ENCODE measurements at regions not wholly inside any gene's neighbourhood (a gene's known extent, or its start where the extent isn't known, plus 50 kb on each side); places are given as distances from the start of the nearest gene placed in this dataset.

DNA sequence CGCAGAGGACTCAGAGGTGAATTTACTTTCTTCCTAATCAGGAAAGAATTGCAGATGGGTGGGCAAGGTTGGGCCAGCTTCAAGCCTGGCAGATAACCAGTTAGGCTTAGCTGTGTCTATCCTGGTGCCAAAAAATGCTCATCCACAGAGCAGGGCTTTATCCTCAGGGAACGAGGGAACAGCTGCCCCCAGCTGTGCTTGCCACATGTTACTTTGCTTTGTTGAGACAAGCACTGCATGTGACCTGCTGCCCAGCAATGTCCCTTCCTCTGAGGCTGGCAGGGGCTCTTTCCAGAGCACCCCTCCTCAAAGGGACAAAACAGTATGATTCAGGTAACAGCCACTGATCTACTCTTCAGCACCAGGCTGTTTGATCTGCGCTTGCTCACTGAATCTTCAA, 505.1 kb upstream of the USP24 start (continued):
- TF ChIP-seq ZNF592 (IDR thresholded peaks at IDR 0.05): no peak
- no peak for TF ChIP-seq EED (IDR thresholded peaks at IDR 0.05; ENCODE audit: low read depth)
- no peak for TF ChIP-seq RBBP5 (conservative IDR thresholded peaks at IDR 0.05)
- TF ChIP-seq RAD21 (IDR thresholded peaks at IDR 0.05; ENCODE audit: insufficient read depth, low read depth, low read length): no peak
- TF ChIP-seq KDM1A (IDR thresholded peaks at IDR 0.05; ENCODE audit: borderline replicate concordance): no peak
- no peak for TF ChIP-seq BMI1 (IDR thresholded peaks at IDR 0.05; ENCODE audit: borderline replicate concordance)
- no peak for TF ChIP-seq JUNB (IDR thresholded peaks at IDR 0.05)
- TF ChIP-seq CBX5 (IDR thresholded peaks at IDR 0.05; ENCODE audit: low read depth): no peak

GRCh38 chr1:55718758-55719671, 503.9 kb upstream of the USP24 start:
- H2AFZ ChIP-seq (ENCODE audit: control insufficient read depth, low read depth, low read length): no peak overlapping the region
- 25% methylated on average over 7 of the region's 7 CpGs for WGBS (ENCODE audit: insufficient coverage, insufficient replicate concordance, low lambda C conversion rate, missing lambda C conversion rate)
- TF ChIP-seq STAT1 (conservative IDR thresholded peaks at IDR 0.05) (no peak), TBL1XR1 (IDR thresholded peaks at IDR 0.05; ENCODE audit: low read depth, low read length) (no peak), MXI1 (IDR thresholded peaks at IDR 0.05; ENCODE audit: low read depth, low read length) (no peak), CBFB (IDR thresholded peaks at IDR 0.05; ENCODE audit: low read depth) (no peak), CBX3 (IDR thresholded peaks at IDR 0.05; ENCODE audit: borderline replicate concordance, low read depth) (no peak), ZZZ3 (IDR thresholded peaks at IDR 0.05; ENCODE audit: control insufficient read depth, insufficient read length, low read depth) (no peak), RCOR1 (conservative IDR thresholded peaks at IDR 0.05; ENCODE audit: low read depth, low read length) (no peak), ATF3 (IDR thresholded peaks at IDR 0.05; ENCODE audit: borderline replicate concordance, extremely low read depth, low read depth, low read length) (no peak), MTA2 (IDR thresholded peaks at IDR 0.05; ENCODE audit: low read depth) (no peak), IRF4 (IDR thresholded peaks at IDR 0.05; ENCODE audit: low read depth, low read length) (no peak), ETV6 (conservative IDR thresholded peaks at IDR 0.05 in 1 of 2, IDR thresholded peaks at IDR 0.05 in 1 of 2; ENCODE audit: borderline replicate concordance in 1 of 2, low read depth in 1 of 2) (no peak), CREB1 (IDR thresholded peaks at IDR 0.05; ENCODE audit: low read depth) (no peak)

More at GRCh38 chr1:55718758-55719671, 503.9 kb upstream of the USP24 start:
- no peak for ATAC-seq
- no TSS peak for BruUV-seq (replicated peaks)
- Histone ChIP-seq H3K4me1 (ENCODE audit: control insufficient read depth, insufficient read depth, low read length) (no peaks in the 10 kb centered on the region), H3K36me3 (ENCODE audit: control insufficient read depth in 2 of 2, insufficient read depth in 2 of 2, low read length in 1 of 2) (no peaks in the 10 kb centered on the region), H3K9me3 (replicated peaks; ENCODE audit: control insufficient read depth, insufficient read depth, low read length) (no peaks in the 10 kb centered on the region), H3K79me2 (ENCODE audit: control insufficient read depth, insufficient read depth, low read length) (no peaks in the 10 kb centered on the region), H3K27me3 (replicated peaks in 1 of 2; ENCODE audit: control insufficient read depth in 2 of 2, insufficient read depth in 2 of 2, low read length in 1 of 2) (no peaks in the 10 kb centered on the region; a peak in 2 of 4 replicates), H3K9ac (ENCODE audit: control insufficient read depth, insufficient read depth, low read length) (no peak overlapping the region), H3K27ac (ENCODE audit: control insufficient read depth, insufficient read depth) (no peak overlapping the region), H3K4me2 (ENCODE audit: control insufficient read depth, insufficient read depth) (no peak overlapping the region), H4K20me1 (ENCODE audit: control insufficient read depth, insufficient read depth) (no peaks in the 10 kb centered on the region), H3K4me3 (no peak overlapping the region)
- SMC1A ChIA-PET (ENCODE audit: uncharacterized antibody, unreplicated experiment): no interaction called here
- POLR2A ChIA-PET: no interaction called here
- CTCF ChIA-PET: no interaction called here
- in situ Hi-C loops (cut with MboI) (no loop called here), intact Hi-C loops (cut with micrococcal nuclease; ENCODE audit: unreplicated experiment) (no loop called here)
- no peak for DNase-seq (ENCODE audit: low read depth, low spot score)
- FAIRE-seq: no peak
- RAD21 ChIA-PET (ENCODE audit: unreplicated experiment): no interaction called here
